HuH-7 (cell line): ENCODE measurements at regions not wholly inside any gene's neighbourhood (a gene's known extent, or its start where the extent isn't known, plus 50 kb on each side); places are given as distances from the start of the nearest gene placed in this dataset.
"Not testable (repeated sequence)": the region's sequence is repeated elsewhere in the genome, so short reads cannot be mapped to it uniquely, and the experiment has no call there.

Experiments
- DNase-seq: peaks from one replicate; pipeline ENCODE4 v3.0.0; 2011; ENCODE audit warnings: low spot score

DNA sequence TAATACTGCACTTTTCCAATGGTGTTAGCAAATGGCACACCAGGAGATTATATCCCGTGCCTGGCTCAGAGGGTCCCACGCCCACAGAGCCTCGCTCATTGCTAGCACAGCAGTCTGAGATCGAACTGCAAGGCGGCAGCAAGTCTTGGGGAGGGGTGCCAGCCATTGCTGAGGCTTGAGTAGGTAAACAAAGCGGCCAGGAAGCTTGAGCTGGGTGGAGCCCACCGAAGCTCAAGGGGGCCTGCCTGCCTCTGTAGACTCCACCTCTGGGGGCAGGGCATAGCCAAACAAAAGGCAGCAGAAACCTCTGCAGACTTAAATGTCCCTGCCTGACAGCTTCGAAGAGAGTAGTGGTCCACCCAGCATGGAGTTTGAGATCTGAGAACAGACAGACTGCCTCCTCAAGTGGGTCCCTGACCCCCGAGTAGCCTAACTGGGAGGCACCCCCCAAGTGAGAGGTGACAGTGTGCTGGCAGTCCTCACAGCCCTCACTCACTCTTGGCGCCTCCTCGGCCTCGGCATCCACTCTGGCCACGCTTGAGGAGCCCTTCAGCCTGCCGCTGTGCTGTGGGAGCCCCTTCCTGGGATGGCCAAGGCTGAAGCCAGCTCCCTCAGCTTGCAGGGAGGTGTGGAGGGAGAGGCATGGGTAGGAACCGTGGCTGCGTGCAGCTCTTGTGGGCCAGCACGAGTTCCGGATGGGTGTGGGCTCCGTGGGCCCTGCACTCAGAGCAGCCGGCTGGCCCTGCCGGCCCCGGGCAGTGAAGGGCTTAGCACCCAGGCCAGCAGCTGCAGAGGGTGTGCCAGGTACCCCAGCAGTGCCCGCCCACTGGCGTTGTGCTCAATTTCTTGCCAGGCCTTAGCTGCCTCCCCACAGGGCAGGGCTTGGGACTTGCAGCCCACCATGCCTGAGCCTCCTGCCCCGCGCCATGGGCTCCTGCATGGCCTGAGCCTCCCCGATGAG, 188.0 kb downstream of the MMUT start:
- not testable (repeated sequence) for DNase-seq

DNA sequence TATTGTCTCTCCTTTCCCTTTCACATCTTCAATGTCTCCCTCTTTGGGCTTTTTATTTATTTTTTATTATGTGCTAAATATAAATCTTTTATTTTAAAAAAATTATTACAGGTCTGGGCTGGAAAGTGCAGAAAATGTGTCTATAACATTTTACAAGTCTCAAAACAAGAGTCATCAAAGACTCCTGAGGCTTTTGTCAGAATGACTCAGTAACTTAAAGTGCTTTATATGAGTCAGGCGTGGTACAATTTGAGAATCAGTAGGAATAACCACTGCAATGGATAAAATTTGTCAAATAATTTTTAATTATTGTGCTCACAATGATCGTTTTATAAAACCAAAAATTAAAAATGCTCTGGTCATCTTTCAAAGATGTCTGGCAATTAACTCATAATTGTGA, 193.9 kb downstream of the MMUT start:
- no peak for DNase-seq

DNA sequence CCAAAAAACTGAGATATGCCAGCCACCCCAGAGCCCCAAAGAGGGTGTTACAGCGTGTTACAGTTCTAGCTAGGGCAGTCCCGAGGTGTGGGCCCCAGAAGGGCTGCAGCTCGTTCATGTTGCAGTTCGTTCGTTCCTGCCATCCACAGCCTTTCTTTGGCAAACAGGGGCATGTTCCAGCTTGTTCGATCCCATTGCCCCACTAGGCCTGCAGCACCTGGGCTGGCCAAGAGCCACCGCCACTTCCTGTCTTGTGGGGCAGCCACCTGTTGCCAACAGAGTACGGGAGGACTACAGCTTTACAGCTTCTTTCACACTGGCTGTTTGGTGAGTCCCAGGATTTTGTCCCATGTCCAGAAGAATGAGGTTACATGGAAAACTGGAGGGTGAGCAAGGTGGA, 198.1 kb downstream of the MMUT start:
- no peak for DNase-seq

DNA sequence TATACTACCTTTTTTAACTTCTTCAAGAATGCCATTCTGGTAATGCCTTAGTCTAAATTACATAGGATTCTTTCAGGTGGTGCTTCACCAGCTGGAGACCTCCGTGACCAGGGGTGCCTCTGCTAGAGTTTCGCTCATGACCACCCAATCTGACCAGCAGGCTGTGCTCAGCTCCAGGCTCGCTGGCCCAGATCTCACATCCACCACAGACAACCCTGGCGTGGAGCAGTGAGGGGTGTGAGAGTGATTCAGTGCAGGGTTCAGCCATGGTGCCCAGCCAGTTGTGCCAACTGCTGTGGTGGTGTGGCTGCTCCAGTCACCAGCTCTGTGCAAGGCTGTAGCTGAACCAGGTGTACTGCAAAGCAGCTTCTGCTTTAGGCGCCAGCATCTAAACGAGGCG, 198.6 kb downstream of the MMUT start:
- no peak for DNase-seq

DNA sequence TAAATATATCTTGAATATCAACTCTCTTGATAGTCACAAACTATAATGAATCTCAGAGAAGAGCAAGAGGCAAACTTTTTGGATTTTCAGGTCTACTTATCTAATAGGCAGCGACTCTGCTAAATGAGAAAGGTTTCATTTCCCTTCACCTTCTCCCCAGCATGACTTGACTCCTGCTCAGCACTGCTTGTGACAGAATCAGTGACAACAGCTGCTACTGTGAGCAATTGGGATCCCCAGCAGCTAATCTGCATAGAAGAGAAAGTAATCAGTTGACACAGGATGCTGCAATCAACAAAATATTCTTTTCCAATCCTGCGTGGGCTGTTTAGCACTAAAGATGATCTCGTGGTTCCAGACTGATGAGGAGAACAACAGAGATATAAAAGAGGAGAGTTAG, 205.5 kb downstream of the MMUT start:
- DNase-seq: no peak

DNA sequence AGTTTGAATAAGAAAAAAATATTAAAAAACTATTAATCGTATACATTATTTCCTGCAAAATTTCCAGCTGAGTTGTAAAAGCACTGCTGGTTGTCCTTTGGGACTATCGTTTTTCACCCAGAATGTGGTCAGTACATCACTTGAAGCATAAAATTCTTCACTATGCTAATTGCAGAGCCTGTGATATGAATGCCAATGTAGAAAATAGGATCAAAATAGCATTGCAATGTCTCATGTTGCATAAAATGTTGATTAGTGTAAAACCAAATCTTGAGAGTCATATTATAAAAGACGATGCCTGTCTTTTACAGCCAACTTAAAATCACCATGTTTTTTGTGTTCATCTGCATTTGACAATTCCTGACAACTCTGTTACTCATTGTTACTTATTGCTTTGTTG, 207.7 kb downstream of the MMUT start:
- no peak for DNase-seq

DNA sequence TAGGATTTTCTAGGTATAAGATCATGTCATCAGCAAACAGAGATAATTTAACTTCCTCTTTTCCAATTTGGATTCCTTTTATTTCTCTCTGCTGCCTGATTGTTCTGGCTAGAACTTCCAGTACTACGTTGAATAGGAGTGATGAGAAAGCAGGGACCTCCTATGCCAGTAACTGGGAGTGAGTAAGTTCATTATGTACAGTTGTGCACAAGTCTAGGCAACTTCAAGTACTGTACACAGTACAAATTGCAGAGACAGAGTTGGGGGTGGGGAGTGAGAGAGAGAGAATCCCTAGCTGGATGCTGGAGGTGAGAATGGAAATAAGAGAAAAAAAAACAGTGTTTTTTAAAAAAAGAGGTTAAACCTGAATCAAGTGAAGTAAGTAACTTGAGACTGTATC, 210.2 kb downstream of the MMUT start:
- DNase-seq: no peak

DNA sequence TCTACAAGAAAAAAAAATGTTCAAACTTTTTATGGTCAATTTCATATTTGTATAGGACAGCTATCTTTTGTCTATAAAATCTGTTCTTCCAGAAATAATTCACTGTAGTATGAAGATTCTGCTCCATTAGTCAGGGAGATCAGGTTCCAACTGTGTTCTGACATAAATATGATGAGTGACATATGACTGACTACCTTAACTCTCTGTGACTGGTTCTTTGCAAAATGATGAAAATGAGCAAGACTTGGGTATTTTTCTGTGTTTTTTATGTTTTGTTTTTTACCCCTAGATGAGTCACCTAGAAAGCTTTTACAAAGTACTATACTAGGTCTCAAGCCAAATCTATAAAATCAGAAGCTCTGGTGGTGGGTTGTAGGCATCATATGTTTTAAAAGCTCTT, 229.6 kb downstream of the MMUT start:
- DNase-seq: no peak

DNA sequence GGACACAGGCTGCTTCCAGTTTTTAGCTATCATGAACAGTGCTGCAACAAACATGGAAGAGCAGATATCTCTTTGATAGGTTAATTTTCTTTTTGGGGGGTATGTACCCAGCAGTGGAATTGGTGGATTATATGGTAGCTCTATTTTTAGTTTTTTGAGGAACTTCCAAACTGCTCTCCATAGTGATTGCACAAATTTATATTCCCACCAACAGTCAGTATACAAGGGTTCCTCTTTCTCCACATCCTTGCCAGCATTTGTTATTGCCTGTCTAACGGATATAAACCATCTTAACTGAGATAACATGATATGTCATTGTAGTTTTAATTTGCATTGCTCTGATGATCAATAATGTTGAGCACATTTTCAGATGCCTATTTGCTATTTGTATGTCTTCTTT, 237.6 kb downstream of the MMUT start:
- DNase-seq: no peak

DNA sequence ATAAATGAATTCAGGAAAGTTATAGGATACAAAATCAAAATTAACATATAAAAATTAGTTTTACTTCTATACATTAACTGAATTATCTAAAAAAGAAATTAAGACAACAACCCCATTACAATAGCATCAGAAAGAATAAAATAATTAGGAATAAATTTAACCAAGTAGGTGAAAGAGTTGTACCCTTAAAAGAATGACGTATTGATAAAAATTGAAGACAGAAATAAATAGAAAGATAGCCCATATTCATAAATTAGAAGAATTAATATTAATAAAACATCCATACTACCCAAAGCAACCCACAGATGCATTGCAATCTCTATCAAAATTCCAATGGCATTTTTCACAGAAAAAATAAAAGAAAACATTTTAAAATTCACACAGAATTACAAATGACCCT, 242.8 kb downstream of the MMUT start:
- DNase-seq: no peak

DNA sequence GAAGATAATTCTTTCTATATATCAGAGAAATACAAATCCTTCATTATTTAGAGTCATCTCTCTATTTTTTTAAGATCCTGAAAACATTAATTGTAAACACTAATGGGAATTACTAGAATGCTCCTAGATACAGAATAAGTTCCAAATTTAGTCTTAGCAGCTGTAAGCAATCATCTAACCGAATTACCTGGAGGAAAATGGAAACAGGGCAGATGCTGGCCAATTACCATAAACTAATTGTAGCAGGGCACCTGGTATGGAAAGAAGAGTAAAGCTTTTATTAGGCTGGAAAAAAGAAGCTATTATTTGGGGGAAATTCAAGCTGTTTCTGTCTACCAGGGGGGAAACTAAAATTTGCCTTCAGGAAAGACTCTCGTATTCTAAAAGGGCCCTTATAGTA, 257.5 kb downstream of the MMUT start:
- no peak for DNase-seq

DNA sequence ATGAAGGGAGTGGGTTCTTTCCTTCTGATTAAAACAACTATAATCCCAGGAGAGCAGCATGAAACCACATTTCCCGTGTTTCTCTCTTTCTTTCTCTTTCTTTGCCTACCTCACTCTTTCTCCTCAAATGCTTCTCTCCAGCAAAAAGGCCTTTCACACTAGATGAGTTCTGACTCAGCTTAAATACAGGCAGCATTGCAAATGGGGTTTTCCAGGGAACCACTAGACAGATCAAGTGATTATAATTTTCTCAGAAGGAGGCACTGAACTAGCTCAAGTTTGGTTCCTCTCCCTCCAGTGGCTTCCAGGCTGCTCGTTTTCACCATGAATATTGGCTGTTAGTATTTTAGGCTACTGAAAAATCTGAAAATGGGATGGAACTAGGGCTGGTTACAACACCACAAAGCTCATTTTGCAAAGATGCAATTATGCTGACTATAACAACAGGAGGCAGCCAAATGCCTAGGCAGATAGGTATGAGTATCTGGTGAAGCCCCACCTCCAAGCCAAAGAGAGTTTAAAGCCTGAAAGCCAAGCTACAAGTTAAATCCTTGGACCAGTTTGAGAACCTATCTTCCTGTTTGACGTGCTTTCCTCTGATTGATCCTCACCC, 260.0 kb downstream of the MMUT start:
- no peak for DNase-seq

DNA sequence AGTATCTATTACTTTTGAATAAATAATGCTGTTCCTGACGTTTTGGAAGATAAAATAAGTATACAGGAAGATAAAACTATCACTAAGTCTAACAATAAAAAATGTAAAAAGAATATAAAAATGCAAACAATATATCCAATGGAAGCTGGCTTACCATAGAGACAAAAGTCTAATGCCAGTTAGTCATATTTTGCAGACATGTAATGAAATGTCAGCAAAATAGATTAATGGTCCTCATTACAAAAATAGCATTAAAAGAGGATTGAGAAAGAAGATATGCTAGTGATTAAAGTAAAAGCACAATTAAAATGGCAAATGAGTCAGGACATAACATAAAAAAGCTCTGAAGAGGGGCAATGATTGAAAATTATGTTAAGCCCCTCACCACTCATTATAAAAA, 265.0 kb downstream of the MMUT start:
- DNase-seq: no peak

DNA sequence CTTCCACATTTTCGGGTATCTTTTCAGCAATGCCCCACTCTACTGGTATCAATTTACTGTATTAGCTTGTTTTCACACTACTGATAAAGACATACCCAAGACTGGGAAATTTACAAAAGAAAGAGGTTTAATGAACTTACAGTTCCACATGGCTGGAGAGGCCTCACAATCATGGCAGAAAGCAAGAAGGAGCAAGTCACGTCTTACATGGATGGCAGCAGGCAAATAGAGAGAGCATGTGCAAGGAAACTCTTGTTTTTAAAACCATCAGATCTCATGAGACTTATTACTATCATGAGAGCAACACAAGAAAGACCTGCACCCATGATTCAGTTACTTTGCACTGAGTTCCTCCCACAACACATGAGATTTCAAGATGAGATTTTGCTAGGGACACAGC, 300.7 kb downstream of the MMUT start:
- not testable (repeated sequence) for DNase-seq

DNA sequence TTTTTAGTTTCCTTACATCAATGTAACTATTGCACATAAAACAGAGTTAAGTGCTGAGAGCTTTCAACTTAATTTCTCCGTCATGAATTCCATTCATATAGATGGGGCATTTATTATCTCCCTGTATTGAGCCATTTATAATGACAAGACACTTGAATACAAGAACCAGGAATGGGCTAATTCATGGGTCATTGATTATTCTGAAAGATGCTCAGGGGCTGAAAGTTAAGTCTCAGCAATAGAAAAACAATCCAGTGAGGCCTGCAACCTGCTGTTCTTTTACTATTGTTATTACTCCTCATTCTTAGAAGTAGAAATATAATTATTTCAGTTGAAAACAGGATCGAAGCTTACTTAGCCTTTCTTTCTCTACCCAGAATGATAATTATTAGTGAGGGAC, 307.7 kb downstream of the MMUT start:
- no peak for DNase-seq

DNA sequence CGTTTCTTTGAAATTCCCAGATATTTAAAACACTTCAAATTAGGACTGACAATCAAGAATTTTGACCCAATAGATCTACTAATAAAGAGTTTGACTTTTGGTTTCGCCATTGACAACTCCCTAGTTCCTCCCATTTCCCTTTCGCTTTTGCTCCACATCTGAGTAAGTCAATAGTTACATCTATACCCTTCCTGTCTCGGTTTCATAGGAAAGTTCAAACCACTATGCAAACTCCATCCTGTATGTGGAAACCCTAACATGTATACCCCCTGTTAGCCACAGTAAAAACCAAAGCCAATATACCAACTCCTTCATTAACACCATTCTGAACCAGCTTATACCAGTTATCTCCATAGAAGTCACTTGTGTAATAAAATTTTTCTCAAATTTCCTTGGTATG, 311.1 kb downstream of the MMUT start:
- DNase-seq: no peak

DNA sequence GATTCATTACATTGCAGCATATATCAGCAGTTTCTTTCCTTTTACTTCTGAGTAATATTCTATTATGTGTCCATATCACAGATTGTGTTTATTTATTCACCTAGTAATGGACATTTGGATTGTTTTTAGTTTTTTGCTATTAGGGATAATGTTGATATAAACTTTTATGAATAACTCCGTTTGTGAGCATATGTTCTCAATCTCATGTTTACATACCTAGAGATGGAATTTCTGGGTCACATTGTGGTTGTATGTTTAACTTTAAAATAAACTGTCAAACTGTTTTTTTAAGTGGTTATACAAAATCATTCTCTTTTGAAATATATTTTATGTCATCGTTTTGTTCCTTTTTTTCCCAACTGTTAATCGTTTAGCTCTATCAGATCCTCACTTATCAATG, 311.6 kb downstream of the MMUT start:
- DNase-seq: no peak

DNA sequence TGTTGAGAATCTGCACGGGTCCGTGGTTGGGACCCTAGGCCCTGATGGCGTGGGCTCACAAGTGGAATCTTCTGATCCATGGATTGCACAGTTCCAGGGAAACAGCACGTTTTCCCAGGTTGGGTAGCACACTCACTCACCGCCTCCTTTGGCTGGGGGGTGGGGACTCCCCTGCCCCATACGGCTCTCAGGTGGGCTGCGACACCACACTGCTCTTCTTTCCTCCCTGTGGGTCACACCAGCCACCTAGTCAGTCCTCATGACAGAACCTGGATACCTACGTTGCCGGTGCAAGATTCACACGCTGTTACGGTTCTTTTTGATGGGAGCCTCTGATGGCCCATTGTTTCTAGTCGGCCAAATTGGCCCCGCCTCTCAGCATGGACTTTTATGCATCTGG, 312.0 kb downstream of the MMUT start:
- no peak for DNase-seq

DNA sequence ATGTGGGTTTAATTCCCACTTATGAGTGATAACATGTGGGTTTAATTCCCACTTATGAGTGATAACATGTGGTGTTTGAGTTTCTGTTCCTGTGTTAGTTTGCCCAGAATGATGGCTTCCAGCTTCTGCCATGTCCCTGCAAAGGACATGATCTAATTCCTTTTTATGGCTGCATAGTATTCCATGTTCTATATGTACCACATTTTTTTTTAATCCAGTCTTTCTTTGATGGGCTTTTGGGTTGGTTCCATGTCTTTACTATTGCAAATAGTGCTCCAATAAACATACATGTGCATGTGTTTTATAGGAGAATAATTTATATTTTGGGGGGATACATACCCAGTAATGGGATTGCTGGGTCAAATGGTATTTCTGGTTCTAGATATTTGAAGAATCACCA, 317.8 kb downstream of the MMUT start:
- no peak for DNase-seq

DNA sequence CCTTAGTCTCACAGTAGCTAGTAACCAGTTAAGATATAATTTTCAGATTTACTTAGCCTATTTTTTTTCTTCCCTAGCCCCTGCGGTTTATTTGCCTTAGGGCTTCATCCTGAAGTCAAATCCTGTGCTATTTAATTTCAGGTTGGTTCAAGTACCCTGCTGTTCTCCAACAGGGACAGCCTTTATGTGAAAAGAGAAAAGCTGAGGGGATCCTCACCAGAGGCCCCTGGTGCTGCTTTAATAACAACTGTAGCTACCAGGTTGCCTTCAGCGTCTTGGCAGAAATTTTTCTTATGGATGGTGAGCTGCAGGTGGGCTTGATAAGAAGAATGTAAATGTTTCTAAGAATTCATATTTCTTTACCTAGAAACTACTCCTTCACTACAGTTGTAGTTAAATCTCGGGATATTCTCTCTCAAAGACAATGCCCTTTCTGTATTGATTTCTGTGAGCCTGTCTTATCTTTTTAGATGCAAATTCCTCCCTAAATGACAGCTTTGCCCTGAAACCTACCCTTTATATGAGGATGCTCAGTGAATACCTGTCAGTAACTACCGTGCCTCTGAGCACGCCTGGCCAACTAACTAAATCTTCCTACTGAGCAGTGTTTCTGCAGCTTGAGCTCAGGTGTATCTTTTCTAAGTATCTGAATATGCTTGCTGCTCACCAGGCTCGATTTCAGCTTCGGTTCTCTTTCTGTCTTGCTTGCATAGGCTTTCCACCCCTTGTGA, 320.5 kb downstream of the MMUT start:
- no peak for DNase-seq

DNA sequence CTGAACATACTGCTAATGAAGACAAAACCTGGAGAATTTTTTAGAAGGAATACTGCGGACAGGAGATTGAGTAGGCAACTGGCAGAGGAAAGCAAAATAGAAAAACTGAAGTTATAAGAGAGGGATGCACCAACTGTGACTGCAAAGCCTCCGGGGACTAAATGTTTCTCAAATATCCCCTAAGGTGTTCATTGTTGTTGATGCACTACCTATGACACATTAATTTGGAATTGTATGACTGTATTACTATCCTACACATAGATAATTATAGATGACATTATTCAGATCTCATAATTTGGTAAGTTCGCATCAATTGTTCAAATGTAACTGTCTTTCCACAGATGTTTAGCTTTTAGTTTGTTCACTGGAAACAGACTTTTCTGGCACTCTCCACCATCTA, 341.1 kb downstream of the MMUT start:
- DNase-seq: no peak

DNA sequence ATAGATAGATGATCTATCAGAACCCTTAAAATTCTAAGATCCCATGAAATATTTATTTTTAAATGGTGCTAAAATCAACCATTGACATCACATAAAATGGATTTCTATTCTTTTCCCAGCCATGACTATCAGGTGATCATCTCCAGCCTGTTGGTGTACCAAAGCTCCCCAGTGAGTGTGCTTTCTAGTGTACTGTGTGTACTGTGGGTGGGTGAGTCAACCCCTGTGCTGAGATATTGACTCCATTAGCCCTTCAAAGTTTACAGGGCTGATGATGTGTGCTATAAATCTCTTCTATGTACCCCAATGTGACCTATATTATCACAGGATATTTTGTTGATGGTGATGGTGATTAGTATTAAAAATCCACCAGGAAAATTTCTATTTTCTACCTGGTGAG, 344.6 kb downstream of the MMUT start:
- no peak for DNase-seq

DNA sequence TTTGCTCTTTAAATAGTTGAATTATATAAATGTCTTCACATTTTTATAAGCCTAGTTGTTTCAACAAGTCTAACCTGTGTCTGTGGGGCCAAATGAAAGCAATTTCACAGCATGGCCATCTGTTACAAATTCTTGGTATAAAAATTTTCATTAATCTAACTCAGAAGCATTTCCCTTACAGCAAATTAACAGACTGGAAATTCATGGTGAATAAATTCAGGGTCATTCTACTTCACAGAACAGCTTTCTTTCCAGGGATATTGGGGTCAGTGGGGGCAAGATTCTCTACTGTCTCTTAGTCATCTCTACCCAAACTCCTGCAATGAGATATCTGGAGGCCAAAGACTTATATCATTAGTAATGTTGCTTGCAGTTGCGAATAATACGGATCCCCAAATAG, 352.1 kb downstream of the MMUT start:
- no peak for DNase-seq
